EH (cell line): ENCODE measurements at regions not wholly inside any gene's neighbourhood (a gene's known extent, or its start where the extent isn't known, plus 50 kb on each side); places are given as distances from the start of the nearest gene placed in this dataset.
A peak's percentile ranks its signal among the peaks of the same experiment; 100 is the strongest.

Source experiments
- DNase-seq: peaks from one replicate; pipeline ENCODE4 v3.0.0-alpha.2; 2015; ENCODE audit warnings: low read depth

DNA sequence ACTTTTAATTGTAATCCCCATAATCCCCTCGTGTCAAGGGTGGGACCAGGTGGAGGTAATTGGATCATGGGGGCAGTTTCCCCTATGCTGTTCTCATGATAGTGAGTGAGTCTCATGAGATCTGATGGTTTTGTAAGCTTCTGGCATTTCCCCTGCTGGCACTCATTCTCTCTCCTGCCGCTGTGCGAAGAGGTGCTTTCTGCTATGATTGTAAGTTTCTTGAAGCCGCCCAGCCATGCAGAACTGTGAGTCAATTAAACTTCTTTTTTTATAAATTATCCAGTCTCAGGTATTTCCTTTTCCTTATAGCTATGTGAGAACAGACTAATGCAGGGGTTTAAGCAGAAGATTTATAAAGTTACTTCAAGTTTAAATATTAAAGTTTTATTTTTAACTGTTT, 655.2 kb downstream of the EPHA4 start:
- no peak for DNase-seq

DNA sequence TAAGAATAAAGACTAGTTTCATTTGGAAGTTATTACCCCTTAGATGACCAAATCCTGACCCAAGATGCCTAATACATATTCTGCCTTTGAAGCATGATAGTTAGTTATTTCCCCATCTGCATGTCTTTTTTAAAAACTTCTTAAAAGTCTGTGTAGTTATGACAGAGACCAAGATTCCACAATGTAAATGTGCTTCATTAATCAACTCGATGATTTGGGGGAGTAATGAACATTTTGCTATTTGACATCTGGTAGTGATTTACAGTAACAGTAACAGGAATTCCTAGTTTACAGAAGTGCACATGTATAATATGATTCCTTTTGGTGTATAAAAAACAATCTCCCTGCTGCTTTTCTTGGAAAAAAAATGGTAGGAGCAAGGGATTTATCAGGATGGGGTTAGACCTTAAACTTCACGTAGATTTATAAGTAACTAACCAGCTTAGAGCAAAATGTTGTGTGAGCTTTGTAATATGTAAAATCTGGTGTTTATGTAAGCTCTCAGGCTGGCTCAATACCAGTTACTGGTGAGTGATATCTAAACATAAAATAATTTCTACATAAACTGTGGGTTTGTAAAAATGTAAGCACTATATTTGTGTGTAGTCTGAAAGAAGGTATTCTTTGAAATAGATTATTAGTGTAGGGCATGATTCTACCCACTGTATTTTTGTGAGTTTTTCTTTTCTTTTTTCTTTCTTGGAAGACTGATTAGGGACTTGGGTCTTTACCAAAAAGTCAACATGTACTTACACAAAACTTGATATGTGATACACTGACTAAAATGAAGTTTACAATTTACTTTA, 641.6 kb downstream of the EPHA4 start:
- peak; percentile 51 for DNase-seq

DNA sequence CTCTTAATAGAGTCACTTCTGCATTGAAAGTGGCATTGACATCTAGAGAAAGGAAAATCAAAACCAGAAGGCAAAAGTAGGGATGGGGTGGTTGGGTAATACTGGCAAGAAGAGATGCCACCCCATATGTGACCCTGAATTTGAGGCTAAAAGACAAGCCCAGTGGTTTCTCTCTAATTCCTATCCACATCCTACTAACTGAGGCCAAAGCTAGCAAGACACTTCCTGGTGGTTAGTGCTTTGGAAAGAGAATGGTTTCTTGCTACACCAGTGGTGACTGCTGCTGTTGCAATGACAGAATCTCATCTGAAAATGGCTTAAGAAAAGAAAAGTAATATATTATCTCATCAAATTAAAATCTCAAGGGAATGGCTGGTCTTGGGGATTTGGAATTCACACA, 640.6 kb downstream of the EPHA4 start:
- DNase-seq = no peak

DNA sequence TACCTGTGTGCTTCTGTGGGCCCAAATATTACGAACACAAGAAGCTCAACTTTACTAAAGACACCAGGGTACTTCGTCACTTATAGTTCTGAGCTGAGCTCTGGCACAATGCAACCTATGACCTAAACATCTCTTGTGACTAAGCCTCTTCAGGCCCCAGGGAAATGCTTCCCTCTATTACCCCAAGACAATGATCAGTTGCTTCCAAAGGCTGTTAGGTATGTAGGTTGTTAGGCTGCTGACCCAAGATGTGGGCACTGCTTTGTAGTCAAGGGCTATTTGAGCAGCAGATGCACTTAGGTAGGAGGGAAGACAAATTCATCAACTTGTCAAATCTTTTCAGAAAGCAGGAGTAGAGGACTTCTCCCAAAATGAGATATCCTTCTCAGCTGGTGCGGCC, 640.1 kb downstream of the EPHA4 start:
- no peak for DNase-seq

DNA sequence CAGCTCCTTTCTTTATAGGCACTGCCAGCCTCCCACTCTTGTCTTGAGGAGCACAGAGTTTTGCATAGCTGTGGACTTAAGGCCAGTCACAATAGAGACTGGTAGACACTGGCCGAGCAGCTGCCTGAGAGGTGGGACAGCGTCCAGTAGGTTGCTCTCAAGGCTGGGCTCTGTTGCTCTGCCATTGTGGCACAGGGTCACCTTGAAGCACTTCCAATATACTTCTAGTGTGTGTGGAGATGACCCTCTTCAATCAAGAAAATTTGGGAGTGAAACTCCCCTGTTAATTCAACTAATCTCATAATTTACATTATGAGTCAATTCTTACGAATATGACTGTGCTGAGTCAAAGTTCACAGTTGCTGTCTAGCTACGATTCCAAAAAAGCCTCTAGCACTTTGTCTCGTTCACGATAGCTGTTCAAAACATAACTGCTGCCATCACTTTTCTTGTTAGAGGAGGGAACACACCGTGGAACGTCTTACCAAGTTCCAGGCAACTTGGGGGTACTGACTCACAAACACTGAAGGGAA, 636.2 kb downstream of the EPHA4 start:
- no peak for DNase-seq

DNA sequence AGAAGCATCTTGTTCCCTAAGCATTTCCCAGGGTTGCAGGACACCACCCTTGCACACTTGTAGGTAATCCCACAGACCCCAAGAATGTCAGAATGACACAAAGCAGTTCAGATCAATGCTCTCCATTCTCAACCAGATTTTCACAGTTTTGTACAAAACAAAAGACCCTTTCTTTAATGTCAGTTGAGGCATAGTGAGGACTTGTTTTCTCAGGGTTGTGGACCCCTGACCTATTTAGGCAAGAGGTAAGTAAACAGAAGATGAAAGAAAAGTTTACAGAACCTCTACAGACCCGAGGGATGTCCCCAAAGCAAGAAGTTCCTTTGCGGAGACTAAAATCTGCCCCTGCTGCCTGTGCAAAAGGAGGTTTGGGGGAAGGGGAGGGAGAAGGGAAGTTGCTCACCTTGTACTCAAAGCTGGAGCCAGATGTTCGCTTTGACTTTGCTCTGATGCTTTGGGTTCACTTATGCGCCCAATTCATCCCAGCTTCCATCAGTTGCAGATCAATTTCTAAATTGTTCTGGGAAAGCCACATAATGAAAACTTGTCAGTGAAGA, 635.4 kb downstream of the EPHA4 start:
- DNase-seq = no peak

DNA sequence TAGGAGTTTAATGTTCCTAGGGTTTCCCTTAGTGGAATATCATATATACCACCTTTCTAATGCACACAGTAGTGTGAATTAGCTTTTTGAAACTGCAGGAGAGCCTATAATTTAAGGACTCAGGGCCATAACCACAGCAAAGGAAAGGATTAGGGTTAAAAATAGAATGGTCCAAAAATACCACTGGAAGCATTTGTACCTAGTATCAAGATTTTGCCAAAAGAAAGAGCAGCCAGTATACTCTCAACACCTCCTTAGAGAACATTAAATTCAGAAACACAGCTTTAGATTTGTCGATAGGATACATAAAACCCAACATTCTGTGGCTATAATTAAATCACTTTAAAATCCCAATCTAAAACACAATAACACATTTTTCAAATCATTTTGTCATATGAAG, 634.9 kb downstream of the EPHA4 start:
- DNase-seq = no peak

DNA sequence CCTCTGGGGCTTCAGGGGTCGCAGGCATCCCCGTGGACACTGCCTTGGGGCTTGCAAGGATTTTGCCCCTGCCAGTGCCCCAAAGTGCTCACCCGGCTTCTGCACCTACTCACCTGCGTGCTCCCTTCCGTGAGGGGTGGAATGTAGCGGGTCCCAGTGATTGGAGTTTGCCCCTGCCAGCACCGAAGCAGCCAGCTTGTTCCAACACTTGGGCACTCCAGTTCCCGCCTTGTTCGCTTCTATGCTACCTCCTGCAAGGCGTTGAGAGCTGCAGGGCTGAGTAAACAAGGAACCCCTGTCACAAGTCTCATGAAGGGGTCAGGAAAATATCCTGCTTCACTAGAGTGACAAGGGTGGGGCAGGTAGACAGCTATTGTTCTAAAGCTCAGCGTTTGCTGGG, 631.5 kb downstream of the EPHA4 start:
- no peak for DNase-seq

DNA sequence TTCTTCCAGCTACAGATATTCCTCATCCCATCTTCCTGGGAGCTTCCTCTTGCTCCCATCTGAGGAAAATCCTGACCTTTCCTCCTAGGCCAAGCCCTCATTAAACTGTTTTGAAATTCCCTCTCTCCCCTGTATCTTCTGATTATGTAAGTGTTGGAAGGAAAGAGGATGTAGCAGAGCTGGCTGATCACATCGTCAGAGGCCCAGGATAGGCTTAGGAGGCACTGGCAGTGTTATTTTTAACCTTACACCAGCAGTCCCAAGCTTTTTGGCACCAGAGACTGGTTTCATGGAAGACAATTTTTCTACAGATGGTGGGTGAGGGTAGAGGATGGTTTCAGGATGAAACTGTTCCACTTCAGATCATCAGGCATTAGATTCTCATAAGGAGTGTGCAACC, 630.4 kb downstream of the EPHA4 start:
- no peak for DNase-seq

DNA sequence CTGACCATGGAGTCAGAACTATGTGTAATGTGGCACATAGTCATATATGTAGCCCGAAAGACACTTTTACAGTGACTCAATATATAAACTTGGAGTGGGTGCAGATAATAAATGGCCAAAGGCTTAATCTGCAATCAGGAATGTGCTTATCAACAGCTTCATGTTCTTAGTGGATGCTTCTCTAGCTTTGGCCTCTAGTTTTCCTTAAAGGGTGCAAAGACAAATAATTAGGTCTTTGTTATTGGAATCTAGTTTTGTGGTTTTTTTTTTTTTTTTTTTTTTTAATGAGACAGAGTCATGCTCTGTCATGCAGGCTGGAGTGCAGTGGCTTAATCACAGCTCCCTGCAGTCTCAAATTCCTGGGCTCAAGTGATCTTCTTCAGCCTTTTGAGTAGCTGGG, 625.6 kb downstream of the EPHA4 start:
- DNase-seq = peak; percentile 76

DNA sequence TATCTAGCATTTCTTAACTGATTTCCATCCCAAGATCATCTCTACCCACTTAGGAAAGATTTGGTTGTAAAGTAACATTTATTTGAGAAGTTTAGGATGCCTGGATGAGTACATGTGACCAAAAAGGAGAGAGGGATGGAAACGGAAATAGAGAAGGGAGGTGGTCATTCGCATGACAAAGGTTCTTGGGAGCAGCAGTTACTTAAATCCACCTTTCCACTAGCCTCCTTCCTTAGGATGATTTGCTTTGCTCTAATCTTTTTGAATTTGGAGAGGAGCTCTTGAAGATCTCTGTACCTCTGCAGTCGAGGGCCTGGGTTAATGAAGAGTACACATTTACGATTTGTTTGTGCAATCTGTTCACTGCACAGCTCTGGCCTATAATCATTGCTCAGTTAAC, 623.5 kb downstream of the EPHA4 start:
- no peak for DNase-seq

DNA sequence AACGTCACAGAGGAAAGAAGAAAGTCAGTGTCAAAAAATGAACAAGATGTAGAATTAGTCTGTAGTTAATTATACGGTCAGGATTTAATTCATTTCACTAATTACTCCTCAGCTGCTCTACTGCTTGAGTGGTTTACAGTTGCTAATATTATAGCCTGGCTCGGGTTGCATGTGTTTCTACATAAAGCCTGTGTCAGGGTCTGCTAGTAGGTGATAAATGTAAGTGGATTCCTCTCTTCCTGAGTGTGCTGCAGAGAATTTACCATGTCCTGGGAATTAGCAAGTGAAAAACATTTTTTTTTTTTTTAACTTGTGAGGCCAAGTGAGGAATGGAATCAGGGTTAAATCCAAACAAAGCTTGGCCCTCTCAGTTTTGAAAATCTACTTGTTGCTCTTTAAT, 622.6 kb downstream of the EPHA4 start:
- no peak for DNase-seq

DNA sequence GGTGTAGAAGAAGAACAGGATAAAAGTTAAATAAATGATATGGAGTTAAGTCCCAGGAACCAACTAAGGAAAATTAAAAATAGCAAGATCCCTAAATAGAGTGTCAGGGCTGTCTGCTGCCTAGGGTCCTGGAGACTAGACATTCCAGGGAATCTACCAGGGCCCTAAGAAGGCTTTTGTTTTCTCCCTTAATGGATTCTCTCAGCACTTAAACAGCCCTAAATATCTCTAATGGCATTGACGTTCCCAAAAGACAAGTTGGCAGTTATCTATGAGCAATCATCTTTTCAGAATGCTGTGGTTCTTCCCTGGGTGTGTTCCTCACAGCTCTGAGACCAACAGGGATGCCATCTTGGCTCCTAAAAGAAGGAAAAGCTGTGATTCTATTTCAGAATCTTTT, 616.3 kb downstream of the EPHA4 start:
- no peak for DNase-seq

DNA sequence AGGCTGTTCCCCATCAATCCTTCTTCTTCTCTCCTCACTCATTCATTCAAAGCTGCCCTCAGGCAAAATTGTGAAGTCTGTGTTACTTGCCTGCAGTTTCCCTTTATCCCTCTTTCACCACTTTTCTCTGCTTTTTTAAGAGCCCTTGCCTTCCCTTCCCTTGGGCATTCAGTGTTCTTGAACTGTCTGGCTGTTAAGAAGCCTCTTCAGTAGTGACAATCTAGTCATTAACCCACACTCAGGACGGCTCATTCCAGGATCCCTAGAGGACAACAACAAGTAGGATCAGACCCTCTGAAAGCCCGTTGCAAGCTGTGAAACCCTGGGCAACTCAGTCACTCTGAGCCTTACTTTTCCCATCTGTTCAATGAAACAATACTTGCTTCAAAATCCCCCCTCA, 615.7 kb downstream of the EPHA4 start:
- DNase-seq = no peak

DNA sequence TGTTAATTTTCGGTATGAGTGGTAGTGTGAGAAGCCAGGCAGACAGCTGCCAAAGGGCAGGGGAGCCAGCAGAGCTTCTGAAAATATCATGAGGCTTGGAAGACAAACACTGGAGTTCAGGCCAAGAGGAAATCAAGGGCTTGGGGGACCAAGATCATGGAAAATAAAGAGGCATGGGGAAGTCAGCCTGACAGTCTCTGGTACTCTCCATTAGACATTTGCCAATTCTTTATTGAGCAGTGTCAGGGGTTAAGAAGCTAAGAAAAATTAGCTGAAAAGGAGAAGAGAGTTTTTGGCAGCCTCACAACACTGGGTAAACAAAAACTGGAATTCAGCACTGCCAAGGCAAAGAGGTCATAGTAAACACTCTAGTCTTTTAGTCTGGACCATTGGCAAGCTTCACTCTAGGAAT, 612.7 kb downstream of the EPHA4 start:
- peak; percentile 19 for DNase-seq

DNA sequence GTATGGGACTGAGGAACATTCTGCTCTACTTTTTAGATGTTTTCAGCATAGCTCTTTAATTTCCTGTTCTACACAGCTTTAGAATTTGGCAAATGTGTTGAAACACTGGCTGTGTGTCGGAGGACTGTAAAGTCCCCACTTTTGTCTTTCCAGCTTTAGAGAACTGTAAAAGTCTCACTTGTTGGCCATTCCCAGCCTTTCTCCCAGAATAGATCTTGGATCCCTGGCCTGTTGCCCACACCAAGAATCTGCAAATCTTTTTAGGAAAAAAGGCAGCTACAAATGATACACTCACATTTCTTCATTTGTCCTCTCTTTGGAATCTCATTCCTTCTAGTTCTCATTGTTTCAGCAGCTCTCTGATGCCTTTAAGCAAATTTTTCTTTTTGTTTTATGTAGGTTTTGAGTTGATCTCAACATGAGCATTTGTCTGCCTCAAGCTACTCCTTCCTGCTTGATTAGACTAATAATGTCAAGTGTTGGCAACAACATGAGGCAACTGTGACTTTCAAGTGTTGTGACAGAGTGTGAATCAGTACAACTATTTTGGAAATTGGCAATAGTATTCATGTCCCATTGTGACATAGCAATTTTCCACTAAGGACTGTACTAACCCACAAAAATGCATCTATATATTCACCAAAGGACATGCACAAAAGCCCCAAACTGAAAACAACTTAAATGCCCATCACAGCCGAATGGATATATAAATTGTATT, 610.8 kb downstream of the EPHA4 start:
- peak; percentile 32 for DNase-seq

DNA sequence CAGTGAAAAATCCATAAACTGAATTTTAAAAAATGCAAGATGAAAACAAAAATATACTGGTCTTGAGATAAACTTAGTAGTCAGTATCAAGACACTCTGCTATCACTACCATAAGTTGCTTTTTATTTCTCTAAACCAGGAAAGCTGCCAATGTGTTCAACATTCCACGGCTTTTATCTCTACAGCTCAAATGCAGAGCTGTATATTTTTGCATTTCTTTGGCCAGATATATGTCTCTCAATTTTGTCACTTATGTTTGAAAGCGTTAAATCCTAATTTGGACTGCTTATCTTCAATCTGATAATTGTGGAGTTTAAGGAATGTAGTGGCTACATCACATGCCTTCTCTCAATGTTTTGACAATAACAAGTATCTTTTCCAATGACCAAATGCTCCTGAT, 609.5 kb downstream of the EPHA4 start:
- peak; percentile 70 for DNase-seq

DNA sequence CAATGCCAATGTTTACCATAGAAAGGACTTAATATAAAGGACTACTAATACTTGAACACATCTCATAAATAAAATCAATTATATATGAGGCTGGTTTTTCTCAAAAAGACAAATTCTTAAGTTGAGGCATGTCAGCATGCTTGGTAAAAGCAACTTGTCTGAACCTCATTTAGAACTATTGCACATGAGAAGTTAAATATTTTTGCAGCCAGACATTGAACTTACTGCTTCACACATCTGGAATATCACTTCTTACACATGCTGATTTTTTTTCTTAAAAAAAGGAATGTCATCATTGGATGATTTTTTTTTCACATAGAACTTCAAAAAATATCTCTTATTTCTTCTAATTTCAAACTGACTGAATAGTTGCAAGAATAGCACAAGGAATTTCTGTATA, 609.0 kb downstream of the EPHA4 start:
- no peak for DNase-seq

DNA sequence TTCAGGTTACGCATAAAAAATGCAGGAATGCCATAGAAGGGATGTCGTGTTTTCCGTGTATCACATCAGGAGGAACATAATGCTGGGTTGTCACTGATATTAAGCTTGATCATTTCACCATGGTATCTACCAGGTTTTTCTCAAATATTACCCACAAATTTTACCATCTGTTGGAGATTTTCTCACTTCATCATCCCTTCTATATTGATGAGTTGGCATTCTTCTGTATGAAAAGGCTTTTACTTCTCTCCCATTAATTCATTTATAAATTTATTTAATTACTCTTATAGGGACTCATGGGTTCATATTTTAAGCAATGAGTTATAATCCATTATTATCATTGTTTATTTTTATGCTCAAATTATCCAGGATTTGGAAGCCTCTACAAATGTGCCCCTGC, 608.2 kb downstream of the EPHA4 start:
- DNase-seq = no peak

DNA sequence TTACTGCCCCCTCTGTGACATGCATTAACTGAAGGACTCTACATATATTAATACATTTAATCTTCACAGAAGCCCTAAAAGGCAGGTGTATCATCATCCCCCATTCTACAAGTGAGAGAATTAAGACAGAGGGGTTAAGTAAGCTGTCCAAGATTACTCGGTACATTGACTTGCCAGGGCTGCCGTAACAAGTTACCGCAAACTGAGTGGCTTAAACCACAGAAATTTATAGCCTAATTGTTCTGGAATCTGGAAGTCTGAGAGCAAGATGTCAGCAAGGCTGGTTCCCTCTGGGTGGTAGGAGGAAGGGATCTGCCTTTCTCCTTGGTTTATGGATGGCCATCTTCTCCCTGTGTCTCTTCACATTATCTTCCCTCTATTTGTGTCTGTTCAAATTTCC, 605.5 kb downstream of the EPHA4 start:
- peak; percentile 94 for DNase-seq

DNA sequence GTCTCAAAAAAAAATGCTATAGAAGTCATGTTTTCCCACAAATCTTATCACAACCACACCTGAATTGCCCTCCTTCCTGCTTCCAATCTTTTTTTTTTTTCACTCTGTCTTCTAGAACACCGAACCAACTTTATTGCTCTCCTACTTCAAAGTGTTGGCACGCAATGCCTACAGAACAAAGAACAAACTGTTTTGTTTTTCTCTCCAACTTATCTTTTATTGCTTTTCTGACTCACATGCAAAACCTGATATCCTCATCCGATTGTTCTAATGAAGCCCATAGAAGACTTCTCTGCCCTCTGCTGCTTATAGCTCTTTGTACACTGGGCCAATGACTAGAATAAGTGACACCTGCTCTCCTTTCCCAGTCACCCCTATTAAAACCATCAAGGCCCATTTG, 602.8 kb downstream of the EPHA4 start:
- no peak for DNase-seq

DNA sequence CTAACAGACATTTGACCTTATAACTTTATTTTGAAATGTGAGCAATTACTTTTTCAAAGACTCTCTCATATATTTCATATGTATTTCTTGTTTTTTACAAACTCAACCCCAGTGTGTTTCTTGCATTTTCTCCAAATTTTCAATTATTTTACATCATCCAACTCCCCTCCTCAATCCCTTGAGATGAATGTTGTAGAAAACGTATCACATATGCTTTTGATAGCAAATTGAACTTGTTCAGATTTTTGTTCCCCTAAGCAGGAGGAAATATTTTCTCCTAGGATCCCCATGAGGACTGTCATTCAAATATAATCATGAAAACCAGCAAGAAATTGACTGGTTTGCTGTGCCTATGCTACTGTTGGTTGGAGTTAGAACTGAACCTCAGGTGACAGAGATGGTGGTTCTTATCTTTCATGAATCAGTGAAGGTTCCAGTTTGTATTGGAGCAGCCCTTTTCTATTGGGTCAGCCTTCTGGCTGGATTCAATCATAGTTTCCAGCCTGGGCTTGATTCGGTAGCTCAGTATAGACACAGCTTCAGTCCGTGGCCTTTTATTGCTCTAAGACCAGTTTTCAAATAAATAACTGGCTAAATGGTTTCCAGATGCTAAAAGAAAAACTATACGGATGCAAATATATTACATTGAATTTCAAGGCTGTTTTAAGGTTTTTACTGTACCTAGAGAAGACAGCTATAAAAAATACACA, 591.0 kb downstream of the EPHA4 start:
- DNase-seq = no peak

DNA sequence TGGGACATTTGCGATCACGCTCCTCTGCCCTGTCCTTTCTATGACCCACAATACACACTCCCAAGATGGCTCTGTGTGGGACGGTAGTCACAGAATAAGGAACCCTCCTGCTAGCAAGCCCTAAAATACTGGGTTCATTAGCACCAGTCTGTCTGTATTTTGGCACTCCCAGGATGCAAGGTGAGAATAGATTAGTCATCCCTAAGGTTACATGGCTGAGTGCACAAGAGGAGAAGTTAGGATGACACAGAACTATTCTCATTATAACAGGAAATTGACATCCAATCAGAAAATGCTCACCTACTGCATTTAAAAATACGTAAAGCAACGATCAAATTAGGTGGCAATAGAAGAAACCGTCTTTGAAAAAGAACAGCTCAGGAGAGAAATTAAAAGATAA, 590.2 kb downstream of the EPHA4 start:
- DNase-seq = no peak
